ENCODE measurements at regions not wholly inside any gene's neighbourhood (a gene's known extent, or its start where the extent isn't known, plus 50 kb on each side); places are given as distances from the start of the nearest gene placed in this dataset.

DNA sequence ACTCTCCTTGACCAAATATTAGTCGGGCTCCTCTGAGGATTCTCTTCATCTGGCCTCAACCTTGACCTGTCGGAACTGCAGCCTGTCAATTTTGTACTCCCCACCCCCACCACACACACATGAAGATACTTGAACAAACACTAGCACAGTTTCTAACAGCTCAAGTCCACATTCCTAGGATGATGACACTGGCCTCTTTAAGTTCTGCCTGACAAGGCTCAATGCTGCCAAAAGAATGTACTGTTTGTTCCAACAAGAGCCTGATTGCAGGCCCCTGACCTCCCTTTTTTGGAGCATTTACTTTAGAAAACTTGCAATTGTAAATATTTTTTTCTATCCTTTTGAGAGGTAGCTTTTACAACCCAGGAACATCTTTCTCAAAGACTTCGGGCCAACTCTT, 169.2 kb upstream of the IRS2 start:
- Histone ChIP-seq H2AK5ac (ENCODE audit: low read depth, low read length) (no peak overlapping the region), H3K4me3 (ENCODE audit: extremely low read depth in 1 of 4, insufficient read depth in 2 of 4, low read depth in 3 of 4, low read length in 4 of 4) (no peak overlapping the region), H3K4me1 (replicated peaks in 1 of 4; ENCODE audit: control insufficient read depth in 3 of 4, insufficient read depth in 4 of 4, low read length in 3 of 4) (no peaks in the 10 kb centered on the region), H3K9ac (replicated peaks in 1 of 4; ENCODE audit: extremely low read depth in 1 of 4, low read depth in 3 of 4, low read length in 3 of 4) (no peak overlapping the region), H3K9me3 (ENCODE audit: insufficient read depth in 2 of 2, low read depth in 1 of 2, low read length in 1 of 2) (peaks cover 0 to 6% of the 10 kb centered on the region in 2 experiments; a peak in 1 of 4 replicates), H2BK20ac (ENCODE audit: low read length) (no peak overlapping the region), H2BK5ac (ENCODE audit: low read depth, low read length) (no peak overlapping the region), H3K27me3 (replicated peaks in 1 of 4; ENCODE audit: control insufficient read depth in 3 of 4, extremely low read depth in 1 of 4, insufficient read depth in 3 of 4, low read length in 3 of 4) (no peaks in the 10 kb centered on the region), H2BK12ac (ENCODE audit: low read depth, low read length) (no peak overlapping the region), H3K18ac (ENCODE audit: extremely low read depth, low read length) (no peak overlapping the region), H3K79me1 (ENCODE audit: low read depth, low read length) (no peaks in the 10 kb centered on the region), H3K36me3 (ENCODE audit: control insufficient read depth in 2 of 4, insufficient read depth in 4 of 4, low read length in 3 of 4) (no peaks in the 10 kb centered on the region), H4K91ac (replicated peaks; ENCODE audit: insufficient read length, low read length) (no peak overlapping the region), H3K27ac (ENCODE audit: low read depth, low read length) (no peak overlapping the region), H4K8ac (ENCODE audit: extremely low read depth, insufficient read depth, low read length) (no peak overlapping the region), H3K4me2 (ENCODE audit: insufficient read depth in 1 of 2, low read depth in 2 of 2, low read length in 2 of 2) (no peak overlapping the region), H2AFZ (ENCODE audit: low read length) (no peak overlapping the region), H3K56ac (replicated peaks; ENCODE audit: insufficient read length, low read depth, low read length) (no peak overlapping the region), H3K14ac (ENCODE audit: insufficient read length) (no peak overlapping the region), H3K23me2 (ENCODE audit: low read depth, low read length) (no peaks in the 10 kb centered on the region), H2BK120ac (replicated peaks; ENCODE audit: low read depth, low read length) (no peak overlapping the region), H3K23ac (ENCODE audit: insufficient read length) (no peak overlapping the region), H3K4ac (replicated peaks; ENCODE audit: insufficient read length, low read depth, low read length) (no peak overlapping the region), H4K20me1 (replicated peaks in 1 of 2; ENCODE audit: control insufficient read depth in 1 of 2, insufficient read depth in 2 of 2, low read length in 2 of 2) (no peaks in the 10 kb centered on the region), H3K79me2 (ENCODE audit: control insufficient read depth in 1 of 2, insufficient read depth in 2 of 2, low read length in 2 of 2) (no peaks in the 10 kb centered on the region), H4K5ac (ENCODE audit: insufficient read length, low read depth, low read length) (no peak overlapping the region), H2BK15ac (ENCODE audit: low read length) (no peak overlapping the region)
- TF ChIP-seq RAD21 (IDR thresholded peaks at IDR 0.05 in 1 of 2, conservative IDR thresholded peaks at IDR 0.05 in 1 of 2; ENCODE audit: low read depth in 2 of 2, low read length in 2 of 2), result no peak
- TF ChIP-seq NANOG (IDR thresholded peaks at IDR 0.05; ENCODE audit: insufficient read depth, low read depth, low read length, poor library complexity, severe bottlenecking), result no peak
- TF ChIP-seq POU5F1 (IDR thresholded peaks at IDR 0.05; ENCODE audit: low read depth, low read length), result no peak
- no peak for TF ChIP-seq SP4 (IDR thresholded peaks at IDR 0.05; ENCODE audit: low read length)
- no peak for TF ChIP-seq HDAC6 (IDR thresholded peaks at IDR 0.05; ENCODE audit: low read depth, low read length)
- ChIA-PET CTCF (ENCODE audit: partially characterized antibody) (interaction anchor here (0.8 kb wide), 1 partner anchor 16 kb away, joined by 3 read pairs; no protein-coding TSS in a partner anchor), POLR2A (ENCODE audit: partially characterized antibody) (no interaction called here)
- DNase-seq (ENCODE audit: low read depth in 1 of 2, low spot score in 2 of 2) (no peak), FAIRE-seq (no peak)
- WGBS, 2 experiments (ENCODE audit: extremely low coverage in 1 of 2, insufficient coverage in 1 of 2, insufficient read length in 1 of 2, insufficient replicate concordance in 2 of 2, low coverage in 1 of 2, low lambda C conversion rate in 2 of 2, missing lambda C conversion rate in 1 of 2), result 78% methylated on average over 3 of the region's 3 CpGs; no CpG with 5 or more reads in 1 of the 2 experiments

All from H1 (cell line).